Mesothelial cell of epicardium (in vitro differentiated cells): ENCODE measurements at regions not wholly inside any gene's neighbourhood (a gene's known extent, or its start where the extent isn't known, plus 50 kb on each side); places are given as distances from the start of the nearest gene placed in this dataset.

Experiments
- DNase-seq, 2 experiments: peaks; one replicate each; pipeline ENCODE4 v3.0.0; 2021; ENCODE audit warnings: low spot score in 2 of 2; ENCODE audit not compliant: unreplicated experiment in 2 of 2
- H3K27ac Mint-ChIP-seq: 2 replicates; pipeline ENCODE4 v1.8.0; 2021; ENCODE audit warnings: mixed read lengths
- H3K27me3 Mint-ChIP-seq: 2 replicates; pipeline ENCODE4 v1.8.0; 2021; ENCODE audit warnings: low read depth, mixed read lengths
- H3K36me3 Mint-ChIP-seq: 2 replicates; pipeline ENCODE4 v1.8.0; 2021; ENCODE audit warnings: mixed read lengths
- H3K4me1 Mint-ChIP-seq: 2 replicates; pipeline ENCODE4 v1.8.0; 2021; ENCODE audit warnings: mixed read lengths
- H3K4me3 Mint-ChIP-seq: 2 replicates; pipeline ENCODE4 v1.8.0; 2021; ENCODE audit warnings: mild to moderate bottlenecking, moderate library complexity, mixed read lengths
- H3K9me3 Mint-ChIP-seq: 2 replicates; pipeline ENCODE4 v1.8.0; 2021; ENCODE audit warnings: mixed read lengths
- TF ChIP-seq, protein P1 (sequence below): fragments of 200-600 bp; sonication (generic); IDR thresholded peaks from one replicate; pipeline ENCODE4 v1.5.0; 2021; ENCODE audit warnings: antibody characterized with exemption; ENCODE audit not compliant: unreplicated experiment

DNA sequence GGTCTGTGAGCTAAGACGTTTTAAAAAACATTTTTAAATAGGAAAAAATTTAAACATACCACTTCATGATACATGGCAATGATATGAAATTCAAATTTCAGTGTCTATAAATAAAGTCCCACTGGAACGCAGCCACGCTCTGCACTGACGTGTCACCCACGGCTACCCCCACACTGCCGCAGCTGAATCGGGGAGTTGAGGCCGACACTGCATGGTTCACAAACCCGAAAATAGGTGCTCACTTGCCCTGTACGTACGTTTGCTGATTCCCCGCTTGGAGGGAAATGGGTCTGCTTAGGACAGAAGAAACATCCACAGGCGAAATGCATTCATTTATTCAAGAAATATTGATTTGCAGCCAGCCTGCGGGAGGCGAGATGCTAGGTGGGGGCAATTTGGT is 1342.3 kb downstream of the TBC1D22A start:
- Mint-ChIP-seq H3K4me1 (peaks cover 2% of the 10 kb centered on the region), H3K27me3 (peaks cover 46% of the 10 kb centered on the region), H3K4me3 (no peak overlapping the region), H3K36me3 (no peaks in the 10 kb centered on the region), H3K9me3 (peaks cover 8% of the 10 kb centered on the region), H3K27ac (no peak overlapping the region)
- no peak for DNase-seq
- TF ChIP-seq, protein P1, sequence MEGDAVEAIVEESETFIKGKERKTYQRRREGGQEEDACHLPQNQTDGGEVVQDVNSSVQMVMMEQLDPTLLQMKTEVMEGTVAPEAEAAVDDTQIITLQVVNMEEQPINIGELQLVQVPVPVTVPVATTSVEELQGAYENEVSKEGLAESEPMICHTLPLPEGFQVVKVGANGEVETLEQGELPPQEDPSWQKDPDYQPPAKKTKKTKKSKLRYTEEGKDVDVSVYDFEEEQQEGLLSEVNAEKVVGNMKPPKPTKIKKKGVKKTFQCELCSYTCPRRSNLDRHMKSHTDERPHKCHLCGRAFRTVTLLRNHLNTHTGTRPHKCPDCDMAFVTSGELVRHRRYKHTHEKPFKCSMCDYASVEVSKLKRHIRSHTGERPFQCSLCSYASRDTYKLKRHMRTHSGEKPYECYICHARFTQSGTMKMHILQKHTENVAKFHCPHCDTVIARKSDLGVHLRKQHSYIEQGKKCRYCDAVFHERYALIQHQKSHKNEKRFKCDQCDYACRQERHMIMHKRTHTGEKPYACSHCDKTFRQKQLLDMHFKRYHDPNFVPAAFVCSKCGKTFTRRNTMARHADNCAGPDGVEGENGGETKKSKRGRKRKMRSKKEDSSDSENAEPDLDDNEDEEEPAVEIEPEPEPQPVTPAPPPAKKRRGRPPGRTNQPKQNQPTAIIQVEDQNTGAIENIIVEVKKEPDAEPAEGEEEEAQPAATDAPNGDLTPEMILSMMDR: no peak

DNA sequence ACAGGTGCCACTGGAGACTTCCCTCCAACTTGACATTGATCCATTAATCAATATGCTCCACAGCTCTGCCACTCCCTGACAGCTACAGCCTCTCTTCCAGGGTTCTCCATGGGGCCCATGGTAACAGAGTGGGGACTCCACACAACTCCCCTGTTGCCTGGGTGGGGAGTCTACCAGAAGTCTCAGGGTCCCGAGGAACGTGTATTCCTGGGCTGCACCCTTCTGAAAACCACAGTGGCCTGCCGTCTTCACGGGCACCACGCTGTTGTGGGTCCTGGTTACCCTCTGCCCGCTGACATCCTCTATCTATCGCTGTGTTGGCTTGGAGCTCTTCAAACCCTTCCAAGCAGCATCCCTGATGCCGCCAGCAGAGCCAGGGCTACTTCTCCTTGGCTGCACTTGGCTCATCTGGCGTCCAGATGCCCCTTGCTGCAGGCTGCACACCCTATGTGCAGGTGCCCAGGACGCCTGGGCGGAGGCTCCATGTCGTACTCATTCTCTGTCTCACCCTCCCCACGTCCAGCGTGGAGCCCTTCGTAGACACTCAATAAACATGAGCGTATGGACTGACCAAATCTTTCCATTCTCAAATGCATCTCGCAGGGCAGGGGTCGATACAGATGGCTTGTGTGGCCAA is 1341.8 kb downstream of the TBC1D22A start:
- TF ChIP-seq, protein P1: no peak
- peak in 1 of 2 experiments; percentile 21 for DNase-seq
- no peaks in the 10 kb centered on the region for H3K36me3 Mint-ChIP-seq
- H3K4me3 Mint-ChIP-seq: no peak overlapping the region
- no peak overlapping the region for H3K27ac Mint-ChIP-seq
- H3K4me1 Mint-ChIP-seq: peaks cover 2% of the 10 kb centered on the region
- peaks cover 8% of the 10 kb centered on the region for H3K9me3 Mint-ChIP-seq
- peaks cover 50% of the 10 kb centered on the region for H3K27me3 Mint-ChIP-seq

DNA sequence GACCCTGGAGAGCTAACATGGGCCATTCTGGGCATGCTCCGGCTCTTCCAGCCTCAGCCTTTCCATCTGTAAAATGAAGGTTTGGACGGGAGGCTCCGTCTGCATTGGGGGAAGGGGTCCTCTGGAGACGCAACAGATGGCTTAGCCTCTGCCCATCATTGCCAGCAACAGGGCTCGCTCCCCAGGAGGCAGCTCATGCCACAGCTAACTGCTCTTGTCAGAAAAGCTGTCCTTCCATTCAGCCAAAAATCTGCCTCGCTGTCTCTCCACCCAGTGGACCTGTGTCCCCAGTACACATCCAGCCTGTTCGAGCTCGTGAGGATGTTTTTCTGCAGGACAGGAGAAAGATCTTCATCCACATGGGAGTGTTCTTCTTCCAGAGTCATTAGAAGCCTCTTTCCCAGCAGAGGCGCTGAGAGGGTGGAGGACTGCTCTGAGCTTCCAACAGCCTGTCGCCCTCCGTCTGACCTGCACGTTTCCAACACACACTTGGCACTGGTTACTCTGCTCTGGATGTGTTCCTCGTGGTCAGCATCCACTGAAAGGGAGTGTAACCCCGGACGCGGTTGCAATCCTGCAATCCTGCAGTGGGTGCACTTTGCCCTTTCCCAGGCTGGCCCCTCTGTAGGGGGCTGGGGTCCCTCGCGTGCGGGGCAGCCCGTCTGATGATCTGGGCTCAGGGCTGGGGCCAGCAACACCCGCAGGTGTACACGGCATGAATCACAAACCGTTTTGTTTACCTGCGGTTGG is 1340.9 kb downstream of the TBC1D22A start:
- H3K4me1 Mint-ChIP-seq: peaks cover 2% of the 10 kb centered on the region
- peak in 1 of 2 experiments; percentile 30 for DNase-seq
- no peaks in the 10 kb centered on the region for H3K36me3 Mint-ChIP-seq
- H3K4me3 Mint-ChIP-seq: no peak overlapping the region
- TF ChIP-seq, protein P1: no peak
- H3K27ac Mint-ChIP-seq: no peak overlapping the region
- peaks cover 58% of the 10 kb centered on the region for H3K27me3 Mint-ChIP-seq
- H3K9me3 Mint-ChIP-seq: peaks cover under 1% of the 10 kb centered on the region

DNA sequence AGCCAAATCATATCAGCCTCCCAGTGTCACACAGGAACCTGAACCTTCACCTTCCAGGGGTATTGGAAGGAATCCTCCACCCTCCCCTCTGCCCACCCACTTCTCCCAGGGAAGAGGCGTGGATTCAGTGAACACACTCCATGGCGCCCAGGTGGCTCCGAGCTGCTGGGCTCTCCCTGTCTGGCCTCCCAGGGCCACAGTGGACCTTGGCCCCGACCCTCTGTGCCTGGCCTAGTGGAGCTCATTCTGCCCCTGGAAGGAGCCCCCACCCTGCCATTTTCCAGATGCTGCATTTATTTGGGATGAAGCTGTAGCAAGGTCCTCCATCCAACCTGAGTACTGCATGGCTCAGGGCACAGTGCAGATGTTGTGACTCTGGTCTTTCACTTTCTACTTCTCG is 1340.1 kb downstream of the TBC1D22A start:
- Mint-ChIP-seq H3K9me3 (no peaks in the 10 kb centered on the region), H3K36me3 (no peaks in the 10 kb centered on the region), H3K27ac (no peak overlapping the region), H3K27me3 (peaks cover 63% of the 10 kb centered on the region), H3K4me1 (peaks cover 2% of the 10 kb centered on the region), H3K4me3 (no peak overlapping the region)
- TF ChIP-seq, protein P1: no peak
- peak in 1 of 2 experiments; percentile 9 for DNase-seq

DNA sequence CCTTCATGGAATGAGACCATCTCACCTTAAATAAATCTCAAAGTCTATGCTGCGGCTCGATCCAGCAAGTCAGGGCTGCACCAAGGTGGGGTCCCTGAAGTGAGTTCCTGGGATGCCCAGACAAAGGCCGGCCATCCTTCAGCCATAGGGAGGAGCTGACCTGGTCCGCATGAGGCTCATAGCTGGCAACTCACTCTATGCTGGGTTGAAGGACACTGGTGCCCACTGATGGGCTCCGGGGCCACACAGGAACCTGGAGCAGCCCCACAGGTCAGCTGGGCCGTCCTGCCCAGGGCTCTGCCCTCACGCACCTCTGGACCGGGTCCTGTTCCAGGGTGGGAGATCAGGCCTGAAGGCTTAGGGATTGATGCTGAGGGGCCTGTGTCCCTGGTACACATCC is 1339.3 kb downstream of the TBC1D22A start:
- TF ChIP-seq, protein P1: no peak
- Mint-ChIP-seq H3K4me1 (peaks cover 5% of the 10 kb centered on the region), H3K4me3 (no peak overlapping the region), H3K27ac (no peak overlapping the region), H3K36me3 (no peaks in the 10 kb centered on the region), H3K9me3 (no peaks in the 10 kb centered on the region), H3K27me3 (peaks cover 70% of the 10 kb centered on the region)
- DNase-seq: peak in 1 of 2 experiments; percentile 9
